Prostate gland (tissue), 2 donors: ENCODE measurements at regions not wholly inside any gene's neighbourhood (a gene's known extent, or its start where the extent isn't known, plus 50 kb on each side); places are given as distances from the start of the nearest gene placed in this dataset.

Experiments
- DNase-seq: peaks from one replicate; pipeline ENCODE4 v3.0.0-alpha.2; 2019; ENCODE audit warnings: low spot score
- H3K27ac ChIP-seq, 2 donors: fragments of 200-600 bp; sonication (generic); 2 replicates each; pipeline ENCODE4 v1.5.1; 2017 to 2019
- H3K27me3 ChIP-seq: fragments of 200-600 bp; sonication (generic); replicated peaks from 2 replicates; pipeline ENCODE4 v1.5.1; 2019; ENCODE audit not compliant: insufficient read depth
- H3K36me3 ChIP-seq, 2 donors: fragments of 200-600 bp; sonication (generic); 1 replicate in 1 of 2; 2 replicates in 1 of 2; pipeline versions ENCODE4 v1.5.1 to v1.8.1; 2017 to 2019
- H3K4me1 ChIP-seq: fragments of 200-600 bp; sonication (generic); replicated peaks from 2 replicates; pipeline ENCODE4 v1.5.1; 2019
- H3K4me3 ChIP-seq, 2 donors: fragments of 200-600 bp; sonication (generic); 2 replicates each; pipeline ENCODE4 v1.5.1; 2017 to 2019
- H3K9me3 ChIP-seq: fragments of 200-600 bp; sonication (generic); 2 replicates; pipeline ENCODE4 v1.5.1; 2017
- CTCF ChIP-seq, 4 experiments: fragments of 200-600 bp in 2 of 4; fragments of 450-650 bp in 2 of 4; sonication (generic) in 2 of 4; IDR thresholded peaks; 1 replicate in 3 of 4; 2 replicates in 1 of 4; pipeline ENCODE4 v1.5.1; 2016 to 2019; ENCODE audit warnings: antibody characterized with exemption in 4 of 4, mild to moderate bottlenecking in 2 of 4, moderate library complexity in 2 of 4
- POLR2A ChIP-seq: fragments of 450-650 bp; IDR thresholded peaks from one replicate; pipeline ENCODE4 v1.6.1; 2016; ENCODE audit warnings: antibody characterized with exemption, mild to moderate bottlenecking
- POLR2AphosphoS5 ChIP-seq: sonication (generic); formaldehyde crosslinking; IDR thresholded peaks from one replicate; pipeline ENCODE4 v1.6.1; 2017; ENCODE audit warnings: antibody characterized with exemption
- WGBS: methylation state at CpG from one replicate; pipeline ENCODE4 v1.1.5; 2018; 5-methylcytosine and 5-hydroxymethylcytosine counted together
- intact Hi-C: fragments of 100-400 bp; cut with DNase I; formaldehyde crosslinking; loops from one replicate; pipeline ENCODE4 v1.14.2; 2022

- Histone ChIP-seq H3K9me3 (no peaks in the 10 kb centered on the region), H3K4me1 (no peaks in the 10 kb centered on the region), H3K27ac (no peak overlapping the region), H3K27me3 (no peaks in the 10 kb centered on the region), H3K36me3 (no peaks in the 10 kb centered on the region), H3K4me3 (no peak overlapping the region)
- DNase-seq = no peak
- WGBS = 100% methylated on average over 1 of the region's 1 CpG
- TF ChIP-seq CTCF (IDR thresholded peaks at IDR 0.05) (no peak), POLR2A (no peak), POLR2AphosphoS5 (no peak)
- intact Hi-C loops = no loop called here
These were observed 404.8 kb downstream of the TLR4 start for GRCh38 chr9:118108971-118109370.

GRCh38 chr9:118109542-118109941 lies 405.3 kb downstream of the TLR4 start:
- no peak for TF ChIP-seq POLR2AphosphoS5
- no peak for TF ChIP-seq POLR2A
- no peak for TF ChIP-seq CTCF (IDR thresholded peaks at IDR 0.05)
- Histone ChIP-seq H3K27ac (no peak overlapping the region), H3K36me3 (no peaks in the 10 kb centered on the region), H3K4me1 (no peaks in the 10 kb centered on the region), H3K9me3 (no peaks in the 10 kb centered on the region), H3K4me3 (no peak overlapping the region), H3K27me3 (no peaks in the 10 kb centered on the region)
- intact Hi-C loops = no loop called here
- 61% methylated on average over 3 of the region's 3 CpGs for WGBS
- DNase-seq = no peak

- Histone ChIP-seq H3K4me1 (no peaks in the 10 kb centered on the region), H3K27ac (no peak overlapping the region), H3K9me3 (no peaks in the 10 kb centered on the region), H3K36me3 (no peaks in the 10 kb centered on the region), H3K4me3 (no peak overlapping the region), H3K27me3 (no peaks in the 10 kb centered on the region)
- WGBS = 41% methylated on average over 2 of the region's 2 CpGs
- DNase-seq = no peak
- intact Hi-C loops = no loop called here
- no peak for TF ChIP-seq POLR2A
- TF ChIP-seq CTCF (IDR thresholded peaks at IDR 0.05) = no peak
- no peak for TF ChIP-seq POLR2AphosphoS5
These were observed 417.2 kb downstream of the TLR4 start for GRCh38 chr9:118121361-118121760.

GRCh38 chr9:118128313-118128712 lies 424.1 kb downstream of the TLR4 start:
- intact Hi-C loops = no loop called here
- 81% methylated on average over 2 of the region's 2 CpGs for WGBS

GRCh38 chr9:118129541-118129940 lies 425.3 kb downstream of the TLR4 start:
- no peak for DNase-seq
- Histone ChIP-seq H3K4me1 (no peaks in the 10 kb centered on the region), H3K9me3 (no peaks in the 10 kb centered on the region), H3K27ac (no peak overlapping the region), H3K27me3 (no peaks in the 10 kb centered on the region), H3K4me3 (no peak overlapping the region), H3K36me3 (no peaks in the 10 kb centered on the region)
- TF ChIP-seq POLR2A = no peak
- no peak for TF ChIP-seq POLR2AphosphoS5
- no peak for TF ChIP-seq CTCF (IDR thresholded peaks at IDR 0.05)
- intact Hi-C loops = no loop called here
- 85% methylated on average over 3 of the region's 3 CpGs for WGBS

More at GRCh38 chr9:118128313-118128712, 424.1 kb downstream of the TLR4 start:
- no peak for DNase-seq
- Histone ChIP-seq H3K27ac (no peak overlapping the region), H3K27me3 (no peaks in the 10 kb centered on the region), H3K9me3 (no peaks in the 10 kb centered on the region), H3K36me3 (no peaks in the 10 kb centered on the region), H3K4me1 (no peaks in the 10 kb centered on the region), H3K4me3 (no peak overlapping the region)
- TF ChIP-seq POLR2AphosphoS5 (no peak), CTCF (IDR thresholded peaks at IDR 0.05) (no peak)
